SK-N-DZ (cell line): ENCODE measurements at regions not wholly inside any gene's neighbourhood (a gene's known extent, or its start where the extent isn't known, plus 50 kb on each side); places are given as distances from the start of the nearest gene placed in this dataset.

Experiments
- DNase-seq: peaks from one replicate; pipeline ENCODE4 v3.0.0-alpha.2; 2015; ENCODE audit warnings: low spot score

GRCh38 chr2:173644146-173644545 lies 289.5 kb downstream of the CDCA7 start:
- DNase-seq: no peak

GRCh38 chr2:173647681-173648311 lies 293.1 kb downstream of the CDCA7 start:
- no peak for DNase-seq

GRCh38 chr2:173648816-173649215 lies 294.1 kb downstream of the CDCA7 start:
- DNase-seq: no peak

- DNase-seq: no peak
Measured at GRCh38 chr2:173649527-173650219, 295.0 kb downstream of the CDCA7 start.

- DNase-seq: no peak
Measured at GRCh38 chr2:173651891-173652290, 297.2 kb downstream of the CDCA7 start.

- DNase-seq: no peak
Measured at GRCh38 chr2:173652311-173652710, 297.6 kb downstream of the CDCA7 start.

GRCh38 chr2:173652767-173653431 lies 298.2 kb downstream of the CDCA7 start:
- no peak for DNase-seq

GRCh38 chr2:173653432-173653805 lies 298.7 kb downstream of the CDCA7 start:
- DNase-seq: no peak

- DNase-seq: no peak
Measured at GRCh38 chr2:173654161-173654895, 299.7 kb downstream of the CDCA7 start.

GRCh38 chr2:173654896-173655265 lies 300.2 kb downstream of the CDCA7 start:
- no peak for DNase-seq

GRCh38 chr2:173656086-173656485 lies 301.4 kb downstream of the CDCA7 start:
- no peak for DNase-seq

- no peak for DNase-seq
Measured at GRCh38 chr2:173657996-173658717, 303.5 kb downstream of the CDCA7 start.

- DNase-seq: no peak
Measured at GRCh38 chr2:173658946-173659371, 304.3 kb downstream of the CDCA7 start.

GRCh38 chr2:173659509-173659908 lies 304.8 kb downstream of the CDCA7 start:
- no peak for DNase-seq

GRCh38 chr2:173661586-173661985 lies 303.6 kb downstream of the SP3 start:
- DNase-seq: no peak

GRCh38 chr2:173663353-173663752 lies 301.8 kb downstream of the SP3 start:
- no peak for DNase-seq

GRCh38 chr2:173663835-173664512 lies 301.2 kb downstream of the SP3 start:
- DNase-seq: no peak

- no peak for DNase-seq
Measured at GRCh38 chr2:173664513-173664910, 300.7 kb downstream of the SP3 start.

- no peak for DNase-seq
Measured at GRCh38 chr2:173666171-173666888, 298.8 kb downstream of the SP3 start.

- no peak for DNase-seq
Measured at GRCh38 chr2:173667014-173667413, 298.2 kb downstream of the SP3 start.
